HCT116 (cell line): ENCODE measurements at regions not wholly inside any gene's neighbourhood (a gene's known extent, or its start where the extent isn't known, plus 50 kb on each side); places are given as distances from the start of the nearest gene placed in this dataset.

Experiments used
- ATAC-seq: fragments of 200-7000 bp; cut with Tn5 transposase; 2 replicates; pipeline ENCODE4 v1.9.1; 2020; ENCODE audit warnings: mild to moderate bottlenecking, moderate library complexity
- BruUV-seq: library from RNA; stranded (reverse); fragments of 400-500 nt; replicated peaks from 2 replicates; lab custom pipeline; 2021; lab: Mats Ljungman, UMichigan
- CTCF ChIA-PET: fragments of 300-600 bp; sonication (Branson Sonifier 250); formaldehyde crosslinking; loops from one replicate; lab custom pipeline; 2021; ENCODE audit warnings: antibody characterized with exemption; lab: Charles Lee
- POLR2A ChIA-PET: fragments of 300-600, 350-600 bp; sonication (Branson Sonifier 250); formaldehyde crosslinking; loops from one replicate; lab custom pipeline; 2021; ENCODE audit warnings: antibody characterized with exemption; lab: Charles Lee
- RAD21 ChIA-PET, 2 experiments: fragments of 300-600 bp; sonication (Branson Sonifier 250); formaldehyde crosslinking; loops; one replicate each; lab custom pipeline; 2023; ENCODE audit warnings: low total read pairs in 2 of 2; ENCODE audit not compliant: uncharacterized antibody in 2 of 2, unreplicated experiment in 2 of 2, low non-redundant PET in 1 of 2; lab: Charles Lee
- DNase-seq: peaks from one replicate; pipeline ENCODE4 v3.0.0-alpha.2; 2010; ENCODE audit warnings: low read depth, low spot score
- H2AFZ ChIP-seq: fragments of 200-600 bp; shearing (Covaris generic), sonication (generic); 2 replicates; pipeline ENCODE4 v1.6.1; 2017; ENCODE audit warnings: low read depth, mixed run types, mixed read lengths, antibody characterized with exemption, low read length; ENCODE audit not compliant: poor library complexity, severe bottlenecking
- H3K27ac ChIP-seq: 2 replicates; pipeline ENCODE4 v1.5.1; 2012; ENCODE audit warnings: low read depth, low read length
- H3K27me3 ChIP-seq: fragments of 200-600 bp; sonication (generic); 2 replicates; pipeline ENCODE4 v1.6.1; 2016; ENCODE audit warnings: mixed run types, low read length, mixed read lengths; ENCODE audit not compliant: insufficient read depth
- H3K36me3 ChIP-seq, 2 experiments: fragments of 200-500 bp in 1 of 2; fragments of 200-600 bp in 1 of 2; sonication (Bioruptor generic) in 1 of 2; sonication (generic) in 1 of 2; 2 replicates each; pipeline versions ENCODE4 v1.5.1 to v1.6.1; 2014 to 2016; ENCODE audit warnings: low read length in 2 of 2, inconsistent platforms in 1 of 2, mixed read lengths in 1 of 2, mixed run types in 1 of 2; ENCODE audit not compliant: insufficient read depth in 2 of 2, control insufficient read depth in 1 of 2
- H3K4me1 ChIP-seq, 2 experiments: fragments of 200-600 bp in 1 of 2; sonication (generic) in 1 of 2; 2 replicates each; pipeline versions ENCODE4 v1.5.1 to v1.6.1; 2012 to 2017; ENCODE audit warnings: low read length in 2 of 2, inconsistent platforms in 1 of 2, mild to moderate bottlenecking in 1 of 2, mixed read lengths in 1 of 2, mixed run types in 1 of 2, moderate library complexity in 1 of 2; ENCODE audit not compliant: insufficient read depth in 2 of 2, control insufficient read depth in 1 of 2
- H3K4me2 ChIP-seq: fragments of 200-600 bp; sonication (generic); 2 replicates; pipeline ENCODE4 v1.6.1; 2017; ENCODE audit warnings: mixed run types, low read length, mixed read lengths
- H3K4me3 ChIP-seq, 2 experiments: fragments of 200-600 bp in 1 of 2; sonication (generic) in 1 of 2; replicated peaks in 1 of 2; 2 replicates each; pipeline ENCODE4 v1.5.1; 2011 to 2016; ENCODE audit warnings: low read length in 2 of 2, control low read depth in 1 of 2, low read depth in 1 of 2, mild to moderate bottlenecking in 1 of 2, mixed read lengths in 1 of 2, mixed run types in 1 of 2
- H3K79me2 ChIP-seq: fragments of 200-600 bp; sonication (generic); 2 replicates; pipeline ENCODE4 v1.6.1; 2017; ENCODE audit warnings: mild to moderate bottlenecking, mixed run types, low read length, moderate library complexity, mixed read lengths; ENCODE audit not compliant: insufficient read depth
- H3K9ac ChIP-seq: fragments of 200-600 bp; sonication (generic); 2 replicates; pipeline ENCODE4 v1.6.1; 2016; ENCODE audit warnings: low read length, mixed read lengths
- H3K9me2 ChIP-seq: fragments of 200-600 bp; sonication (generic), shearing (Covaris generic); 2 replicates; pipeline ENCODE4 v1.6.1; 2017; ENCODE audit warnings: mixed run types, mild to moderate bottlenecking, moderate library complexity; ENCODE audit not compliant: insufficient read depth
- H3K9me3 ChIP-seq, 2 experiments: fragments of 200-500 bp in 1 of 2; fragments of 200-600 bp in 1 of 2; sonication (Bioruptor generic) in 1 of 2; sonication (generic) in 1 of 2; 2 replicates each; pipeline ENCODE4 v1.6.1; 2014 to 2017; ENCODE audit warnings: low read length in 2 of 2, mixed read lengths in 2 of 2, inconsistent platforms in 1 of 2, low read depth in 1 of 2, mild to moderate bottlenecking in 1 of 2, mixed run types in 1 of 2, moderate library complexity in 1 of 2; ENCODE audit not compliant: control insufficient read depth in 1 of 2, insufficient read depth in 1 of 2
- H4K20me1 ChIP-seq: fragments of 200-600 bp; sonication (generic), shearing (Covaris generic); 2 replicates; pipeline ENCODE4 v1.6.1; 2017; ENCODE audit warnings: mixed run types, mild to moderate bottlenecking, moderate library complexity; ENCODE audit not compliant: insufficient read depth
- CBX3 ChIP-seq: IDR thresholded peaks from 2 replicates; pipeline ENCODE4 v1.6.1; 2012; ENCODE audit warnings: low read depth
- CEBPB ChIP-seq: IDR thresholded peaks from 2 replicates; pipeline ENCODE4 v1.6.1; 2012; ENCODE audit warnings: low read depth
- CTCF ChIP-seq, 3 experiments: fragments of 200-600 bp in 1 of 3; sonication (generic) in 1 of 3; IDR thresholded peaks in 2 of 3; conservative IDR thresholded peaks in 1 of 3; 2 replicates each; pipeline ENCODE4 v1.5.1; 2012 to 2017; ENCODE audit warnings: low read depth in 2 of 3, low read length in 2 of 3, antibody characterized with exemption in 1 of 3, borderline replicate concordance in 1 of 3, control low read depth in 1 of 3, mild to moderate bottlenecking in 1 of 3, mixed read lengths in 1 of 3, mixed run types in 1 of 3, moderate library complexity in 1 of 3; ENCODE audit not compliant: insufficient read depth in 1 of 3
- EZH2 ChIP-seq: fragments of 200-600 bp; sonication (generic); IDR thresholded peaks from 2 replicates; pipeline ENCODE4 v1.6.1; 2017; ENCODE audit warnings: antibody characterized with exemption, mixed run types
- EZH2phosphoT487 ChIP-seq: fragments of 200-600 bp; IDR thresholded peaks from 2 replicates; pipeline ENCODE4 v1.6.1; 2018; ENCODE audit warnings: antibody characterized with exemption, borderline replicate concordance
- RAD21 ChIP-seq: IDR thresholded peaks from 2 replicates; pipeline ENCODE4 v1.6.1; 2012; ENCODE audit warnings: low read depth, mild to moderate bottlenecking
- SIN3A ChIP-seq: IDR thresholded peaks from 2 replicates; pipeline ENCODE4 v1.6.1; 2012; ENCODE audit warnings: low read depth
- SP1 ChIP-seq: IDR thresholded peaks from 2 replicates; pipeline ENCODE4 v1.6.1; 2012; ENCODE audit warnings: low read depth
- SRF ChIP-seq: IDR thresholded peaks from 2 replicates; pipeline ENCODE4 v1.6.1; 2012; ENCODE audit warnings: low read depth
- TCF7L2 ChIP-seq: IDR thresholded peaks from 2 replicates; pipeline ENCODE4 v1.7.0; 2011; ENCODE audit warnings: borderline replicate concordance, inconsistent platforms; ENCODE audit not compliant: insufficient read depth, insufficient read length; ENCODE audit errors: extremely low read depth
- intact Hi-C: fragments of 100-400 bp; cut with micrococcal nuclease; formaldehyde crosslinking; loops from 2 replicates; pipeline ENCODE4 v1.10.0; 2022
- TF ChIP-seq, protein P1 (sequence below): IDR thresholded peaks from 2 replicates; pipeline ENCODE4 v1.6.1; 2012
- TF ChIP-seq, protein P2 (sequence below): IDR thresholded peaks from 2 replicates; pipeline ENCODE4 v1.6.1; 2012
- TF ChIP-seq, protein P3 (sequence below): IDR thresholded peaks from 2 replicates; pipeline ENCODE4 v1.6.1; 2012; ENCODE audit warnings: low read depth

DNA sequence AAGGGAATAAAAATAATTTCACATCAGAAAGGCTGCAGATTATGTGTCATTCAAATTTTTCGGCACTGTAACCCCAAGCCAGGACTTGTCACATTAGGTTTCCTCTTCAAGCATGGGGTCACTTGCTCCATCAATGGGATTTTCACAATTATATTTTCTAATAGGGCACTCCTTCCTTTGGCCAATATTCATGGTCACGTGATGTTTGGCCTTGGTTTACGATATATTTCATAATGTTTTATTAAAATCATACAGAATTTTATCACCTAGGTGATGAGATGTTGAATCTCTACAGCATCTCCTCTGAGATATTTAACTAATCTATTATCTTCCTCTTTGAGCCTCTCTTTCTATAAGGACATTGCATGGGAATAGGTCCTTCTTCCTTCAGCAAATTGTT, 523.5 kb upstream of the SEMA6A start:
- Histone ChIP-seq H3K4me1 (no peaks in the 10 kb centered on the region), H3K4me3 (no peak overlapping the region), H3K27ac (no peak overlapping the region), H3K27me3 (no peaks in the 10 kb centered on the region), H3K9me3 (no peaks in the 10 kb centered on the region), H3K9me2 (no peaks in the 10 kb centered on the region), H3K79me2 (no peaks in the 10 kb centered on the region), H4K20me1 (no peaks in the 10 kb centered on the region)
- no TSS peak for BruUV-seq
- ChIA-PET RAD21 (no interaction called here), POLR2A (no interaction called here), CTCF (no interaction called here)
- DNase-seq, result no peak
- TF ChIP-seq SRF, result no peak
- TF ChIP-seq CEBPB, result no peak
- no peak for TF ChIP-seq EZH2
- TF ChIP-seq, protein P1, sequence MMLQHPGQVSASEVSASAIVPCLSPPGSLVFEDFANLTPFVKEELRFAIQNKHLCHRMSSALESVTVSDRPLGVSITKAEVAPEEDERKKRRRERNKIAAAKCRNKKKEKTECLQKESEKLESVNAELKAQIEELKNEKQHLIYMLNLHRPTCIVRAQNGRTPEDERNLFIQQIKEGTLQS, result no peak
- TF ChIP-seq SP1, result no peak
- TF ChIP-seq, protein P2, sequence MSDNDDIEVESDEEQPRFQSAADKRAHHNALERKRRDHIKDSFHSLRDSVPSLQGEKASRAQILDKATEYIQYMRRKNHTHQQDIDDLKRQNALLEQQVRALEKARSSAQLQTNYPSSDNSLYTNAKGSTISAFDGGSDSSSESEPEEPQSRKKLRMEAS, result no peak
- no peak for TF ChIP-seq EZH2phosphoT487
- TF ChIP-seq CBX3, result no peak
- TF ChIP-seq, all 23 proteins: peak for 0
- intact Hi-C loops, result no loop called here
- Histone ChIP-seq H2AFZ (no peak overlapping the region), H3K4me2 (no peak overlapping the region), H3K36me3 (no peaks in the 10 kb centered on the region), H3K9ac (no peak overlapping the region)
- no peak for ATAC-seq

- Histone ChIP-seq H3K79me2 (no peaks in the 10 kb centered on the region), H2AFZ (no peak overlapping the region), H3K4me3 (no peak overlapping the region), H3K4me1 (no peaks in the 10 kb centered on the region), H3K9me2 (no peaks in the 10 kb centered on the region), H4K20me1 (no peaks in the 10 kb centered on the region), H3K9me3 (no peaks in the 10 kb centered on the region), H3K27ac (no peak overlapping the region), H3K9ac (no peak overlapping the region), H3K27me3 (no peaks in the 10 kb centered on the region), H3K36me3 (no peaks in the 10 kb centered on the region), H3K4me2 (no peak overlapping the region)
- ChIA-PET POLR2A (no interaction called here), RAD21 (no interaction called here), CTCF (no interaction called here)
- BruUV-seq, result no TSS peak
- ATAC-seq (no peak), DNase-seq (no peak)
- intact Hi-C loops, result no loop called here
- no peak for TF ChIP-seq EZH2
- TF ChIP-seq SP1, result no peak
- no peak for TF ChIP-seq SIN3A
- TF ChIP-seq RAD21, result no peak
- no peak for TF ChIP-seq TCF7L2
- TF ChIP-seq CEBPB, result no peak
- no peak for TF ChIP-seq SRF
- TF ChIP-seq, protein P3, sequence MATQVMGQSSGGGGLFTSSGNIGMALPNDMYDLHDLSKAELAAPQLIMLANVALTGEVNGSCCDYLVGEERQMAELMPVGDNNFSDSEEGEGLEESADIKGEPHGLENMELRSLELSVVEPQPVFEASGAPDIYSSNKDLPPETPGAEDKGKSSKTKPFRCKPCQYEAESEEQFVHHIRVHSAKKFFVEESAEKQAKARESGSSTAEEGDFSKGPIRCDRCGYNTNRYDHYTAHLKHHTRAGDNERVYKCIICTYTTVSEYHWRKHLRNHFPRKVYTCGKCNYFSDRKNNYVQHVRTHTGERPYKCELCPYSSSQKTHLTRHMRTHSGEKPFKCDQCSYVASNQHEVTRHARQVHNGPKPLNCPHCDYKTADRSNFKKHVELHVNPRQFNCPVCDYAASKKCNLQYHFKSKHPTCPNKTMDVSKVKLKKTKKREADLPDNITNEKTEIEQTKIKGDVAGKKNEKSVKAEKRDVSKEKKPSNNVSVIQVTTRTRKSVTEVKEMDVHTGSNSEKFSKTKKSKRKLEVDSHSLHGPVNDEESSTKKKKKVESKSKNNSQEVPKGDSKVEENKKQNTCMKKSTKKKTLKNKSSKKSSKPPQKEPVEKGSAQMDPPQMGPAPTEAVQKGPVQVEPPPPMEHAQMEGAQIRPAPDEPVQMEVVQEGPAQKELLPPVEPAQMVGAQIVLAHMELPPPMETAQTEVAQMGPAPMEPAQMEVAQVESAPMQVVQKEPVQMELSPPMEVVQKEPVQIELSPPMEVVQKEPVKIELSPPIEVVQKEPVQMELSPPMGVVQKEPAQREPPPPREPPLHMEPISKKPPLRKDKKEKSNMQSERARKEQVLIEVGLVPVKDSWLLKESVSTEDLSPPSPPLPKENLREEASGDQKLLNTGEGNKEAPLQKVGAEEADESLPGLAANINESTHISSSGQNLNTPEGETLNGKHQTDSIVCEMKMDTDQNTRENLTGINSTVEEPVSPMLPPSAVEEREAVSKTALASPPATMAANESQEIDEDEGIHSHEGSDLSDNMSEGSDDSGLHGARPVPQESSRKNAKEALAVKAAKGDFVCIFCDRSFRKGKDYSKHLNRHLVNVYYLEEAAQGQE, result no peak
- TF ChIP-seq CTCF (IDR thresholded peaks at IDR 0.05 in 2 of 3, conservative IDR thresholded peaks at IDR 0.05 in 1 of 3; ENCODE audit: borderline replicate concordance in 1 of 3, insufficient read depth in 1 of 3, low read depth in 2 of 3, low read length in 2 of 3), result no peak
Observed at GRCh38 chr5:117095346-117096332, 521.0 kb upstream of the SEMA6A start.
